Epithelial cell of proximal tubule (primary cell): ENCODE measurements at regions not wholly inside any gene's neighbourhood (a gene's known extent, or its start where the extent isn't known, plus 50 kb on each side); places are given as distances from the start of the nearest gene placed in this dataset.

Experiments used
- DNase-seq: peaks from one replicate; pipeline ENCODE4 v3.0.0-alpha.2; 2011; ENCODE audit warnings: low read depth
- H3K4me3 ChIP-seq: 2 replicates; pipeline ENCODE4 v1.5.1; 2011; ENCODE audit warnings: low read depth, mild to moderate bottlenecking, low read length
- TF ChIP-seq, protein P1 (sequence below): conservative IDR thresholded peaks from 2 replicates; pipeline ENCODE4 v1.5.1; 2012; ENCODE audit warnings: low read depth, mild to moderate bottlenecking, low read length

- H3K4me3 ChIP-seq = no peak overlapping the region
- TF ChIP-seq, protein P1, sequence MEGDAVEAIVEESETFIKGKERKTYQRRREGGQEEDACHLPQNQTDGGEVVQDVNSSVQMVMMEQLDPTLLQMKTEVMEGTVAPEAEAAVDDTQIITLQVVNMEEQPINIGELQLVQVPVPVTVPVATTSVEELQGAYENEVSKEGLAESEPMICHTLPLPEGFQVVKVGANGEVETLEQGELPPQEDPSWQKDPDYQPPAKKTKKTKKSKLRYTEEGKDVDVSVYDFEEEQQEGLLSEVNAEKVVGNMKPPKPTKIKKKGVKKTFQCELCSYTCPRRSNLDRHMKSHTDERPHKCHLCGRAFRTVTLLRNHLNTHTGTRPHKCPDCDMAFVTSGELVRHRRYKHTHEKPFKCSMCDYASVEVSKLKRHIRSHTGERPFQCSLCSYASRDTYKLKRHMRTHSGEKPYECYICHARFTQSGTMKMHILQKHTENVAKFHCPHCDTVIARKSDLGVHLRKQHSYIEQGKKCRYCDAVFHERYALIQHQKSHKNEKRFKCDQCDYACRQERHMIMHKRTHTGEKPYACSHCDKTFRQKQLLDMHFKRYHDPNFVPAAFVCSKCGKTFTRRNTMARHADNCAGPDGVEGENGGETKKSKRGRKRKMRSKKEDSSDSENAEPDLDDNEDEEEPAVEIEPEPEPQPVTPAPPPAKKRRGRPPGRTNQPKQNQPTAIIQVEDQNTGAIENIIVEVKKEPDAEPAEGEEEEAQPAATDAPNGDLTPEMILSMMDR = no peak
- no peak for DNase-seq
Measured at GRCh38 chr1:188394677-188395076, 1565.9 kb downstream of the PLA2G4A start.

DNA sequence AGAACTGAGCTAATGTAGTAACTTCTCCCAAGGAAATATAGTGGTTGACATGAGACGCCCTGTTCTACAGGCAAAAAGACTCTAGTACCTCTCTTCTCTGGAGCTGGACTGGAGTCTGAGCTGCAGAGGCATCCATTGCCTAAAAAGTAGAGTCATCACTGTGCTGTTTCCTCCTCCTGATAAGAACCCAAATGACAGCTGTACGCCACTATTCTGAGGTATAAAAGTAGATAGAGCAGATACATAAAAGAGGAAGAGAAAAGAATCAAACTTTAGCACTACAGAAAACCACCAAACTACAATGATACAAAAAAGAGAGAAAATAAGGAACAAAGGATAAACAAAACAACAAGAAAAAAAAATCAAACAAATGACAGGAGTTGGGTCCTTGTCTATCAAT lies 1568.8 kb downstream of the PLA2G4A start:
- no peak for DNase-seq
- H3K4me3 ChIP-seq = no peak overlapping the region
- TF ChIP-seq, protein P1 = no peak

- H3K4me3 ChIP-seq = no peak overlapping the region
- no peak for DNase-seq
- TF ChIP-seq, protein P1 = no peak
Measured at GRCh38 chr1:188402986-188403385, 1574.2 kb downstream of the PLA2G4A start.

DNA sequence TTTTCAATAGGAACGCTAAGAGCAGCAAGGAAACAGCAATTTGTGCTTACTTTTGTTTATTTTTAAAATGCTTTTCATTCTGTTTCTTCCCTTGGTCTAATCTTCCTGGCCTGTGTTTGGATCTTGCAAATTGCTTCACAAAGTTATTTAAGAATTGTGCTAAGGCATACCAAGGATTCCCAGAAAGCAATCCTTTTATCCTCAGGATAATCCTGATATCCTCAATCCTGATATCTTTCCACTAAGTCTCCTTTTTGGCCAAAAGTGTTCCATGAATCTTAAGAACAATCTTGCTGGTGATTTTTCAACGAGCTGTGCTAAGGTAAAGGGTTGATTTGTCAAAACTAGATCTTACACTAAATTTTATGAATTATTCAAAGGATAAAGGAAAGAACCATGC lies 1577.9 kb downstream of the PLA2G4A start:
- DNase-seq = no peak
- TF ChIP-seq, protein P1 = no peak
- no peak overlapping the region for H3K4me3 ChIP-seq

DNA sequence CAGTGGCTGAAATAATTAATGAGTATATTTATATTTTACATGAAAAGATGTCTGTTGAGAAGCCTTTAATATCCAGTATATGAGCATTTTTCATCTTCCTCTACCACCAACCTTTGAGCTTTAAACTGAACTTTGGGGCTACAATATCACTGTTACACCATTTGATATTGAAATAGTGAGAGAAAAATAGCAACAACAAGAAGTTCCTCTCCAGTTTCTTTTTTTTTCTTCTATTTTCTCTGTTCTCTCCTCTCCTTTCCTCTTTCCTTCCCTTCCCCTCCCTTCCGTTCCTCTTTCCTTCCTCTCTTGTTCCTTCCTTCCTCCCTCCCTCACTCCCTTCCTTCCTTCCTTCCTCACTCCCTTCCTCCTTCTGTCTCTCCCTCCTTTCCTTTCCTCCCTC lies 1591.4 kb downstream of the PLA2G4A start:
- no peak for DNase-seq
- H3K4me3 ChIP-seq = no peak overlapping the region
- TF ChIP-seq, protein P1 = no peak

DNA sequence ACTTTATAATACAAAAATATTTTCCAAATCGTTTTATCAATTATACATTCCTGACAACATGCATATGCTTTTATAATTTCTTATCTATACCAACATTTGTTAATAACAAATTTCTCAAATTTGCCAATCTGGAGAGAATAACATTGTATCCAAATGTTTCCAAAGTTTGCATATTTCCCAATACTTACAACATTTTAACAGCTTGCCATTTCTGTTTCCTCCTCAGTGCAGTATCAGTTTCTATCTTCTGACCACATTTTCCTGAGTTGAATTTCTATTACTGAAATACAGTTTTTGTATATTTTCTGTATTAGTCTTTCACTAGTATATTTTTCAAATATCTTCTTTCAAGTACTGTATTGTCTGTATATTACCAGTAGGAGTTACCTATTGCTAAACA lies 1594.3 kb downstream of the PLA2G4A start:
- no peak overlapping the region for H3K4me3 ChIP-seq
- TF ChIP-seq, protein P1 = no peak

DNA sequence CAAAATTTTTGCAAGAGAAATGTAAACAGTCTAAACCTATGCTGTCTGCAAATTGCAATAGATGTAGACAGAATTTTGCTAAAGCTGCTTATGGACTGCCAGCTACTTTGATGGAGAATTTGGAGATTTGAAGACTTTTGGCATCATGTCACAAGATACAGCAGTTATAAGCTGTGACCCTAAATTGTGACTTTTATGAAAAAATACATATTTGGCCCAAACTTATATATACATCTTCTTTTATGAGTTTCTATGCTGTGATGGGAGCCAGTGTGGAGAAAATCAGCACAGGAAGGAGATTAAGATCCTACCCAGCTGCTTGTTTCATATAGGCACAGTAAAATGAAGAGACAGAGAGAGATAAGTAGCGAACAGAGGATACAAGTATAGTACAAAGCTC lies 1595.4 kb downstream of the PLA2G4A start:
- no peak for DNase-seq
- no peak overlapping the region for H3K4me3 ChIP-seq
- TF ChIP-seq, protein P1 = no peak

More for the DNA sequence above, 1594.3 kb downstream of the PLA2G4A start:
- DNase-seq = no peak
